ENCODE measurements at regions not wholly inside any gene's neighbourhood (a gene's known extent, or its start where the extent isn't known, plus 50 kb on each side); places are given as distances from the start of the nearest gene placed in this dataset.

GRCh38 chr4:59881632-59882031 is 1318.5 kb upstream of the ADGRL3 start:
- TF ChIP-seq CTCF (conservative IDR thresholded peaks at IDR 0.05; ENCODE audit: low read depth, low read length): no peak
- no peak for TF ChIP-seq EZH2 (IDR thresholded peaks at IDR 0.05; ENCODE audit: borderline replicate concordance, low read depth, low read length, poor library complexity, severe bottlenecking)
